Fibroblast of the aortic adventitia (primary cell): ENCODE measurements at regions not wholly inside any gene's neighbourhood (a gene's known extent, or its start where the extent isn't known, plus 50 kb on each side); places are given as distances from the start of the nearest gene placed in this dataset.
A peak's percentile ranks its signal among the peaks of the same experiment; 100 is the strongest.

ENCODE experiments used
- DNase-seq: peaks from one replicate; pipeline ENCODE4 v3.0.0-alpha.2; 2010; ENCODE audit warnings: low read depth
- H3K4me3 ChIP-seq: 2 replicates; pipeline ENCODE4 v1.5.1; 2011; ENCODE audit warnings: low read depth, mild to moderate bottlenecking, control low read depth, low read length, moderate library complexity
- CTCF ChIP-seq: IDR thresholded peaks from 2 replicates; pipeline ENCODE4 v1.5.1; 2011; ENCODE audit warnings: mild to moderate bottlenecking, low read length, control low read depth, inconsistent platforms; ENCODE audit not compliant: insufficient read depth

- no peak overlapping the region for H3K4me3 ChIP-seq
- no peak for TF ChIP-seq CTCF
- DNase-seq, result no peak
These were observed 163.9 kb upstream of the CCDC150 start for GRCh38 chr2:196475611-196476010.

GRCh38 chr2:196478588-196478987 is 160.9 kb upstream of the CCDC150 start:
- TF ChIP-seq CTCF, result no peak
- no peak overlapping the region for H3K4me3 ChIP-seq
- DNase-seq, result no peak

- no peak overlapping the region for H3K4me3 ChIP-seq
- peak; percentile 89 for DNase-seq
- no peak for TF ChIP-seq CTCF
These were observed 160.2 kb upstream of the CCDC150 start for GRCh38 chr2:196479350-196479749.

- TF ChIP-seq CTCF, result no peak
- peak; percentile 49 for DNase-seq
- H3K4me3 ChIP-seq, result no peak overlapping the region
These were observed 158.7 kb upstream of the CCDC150 start for GRCh38 chr2:196480653-196481323.

- peak; percentile 84 for DNase-seq
- no peak for TF ChIP-seq CTCF
- H3K4me3 ChIP-seq, result no peak overlapping the region
These were observed 158.2 kb upstream of the CCDC150 start for GRCh38 chr2:196481324-196481697.

GRCh38 chr2:196482119-196483065 is 157.1 kb upstream of the CCDC150 start:
- DNase-seq, result peak; percentile 55
- TF ChIP-seq CTCF, result no peak
- no peak overlapping the region for H3K4me3 ChIP-seq
